ENCODE measurements at regions not wholly inside any gene's neighbourhood (a gene's known extent, or its start where the extent isn't known, plus 50 kb on each side); places are given as distances from the start of the nearest gene placed in this dataset.

DNA sequence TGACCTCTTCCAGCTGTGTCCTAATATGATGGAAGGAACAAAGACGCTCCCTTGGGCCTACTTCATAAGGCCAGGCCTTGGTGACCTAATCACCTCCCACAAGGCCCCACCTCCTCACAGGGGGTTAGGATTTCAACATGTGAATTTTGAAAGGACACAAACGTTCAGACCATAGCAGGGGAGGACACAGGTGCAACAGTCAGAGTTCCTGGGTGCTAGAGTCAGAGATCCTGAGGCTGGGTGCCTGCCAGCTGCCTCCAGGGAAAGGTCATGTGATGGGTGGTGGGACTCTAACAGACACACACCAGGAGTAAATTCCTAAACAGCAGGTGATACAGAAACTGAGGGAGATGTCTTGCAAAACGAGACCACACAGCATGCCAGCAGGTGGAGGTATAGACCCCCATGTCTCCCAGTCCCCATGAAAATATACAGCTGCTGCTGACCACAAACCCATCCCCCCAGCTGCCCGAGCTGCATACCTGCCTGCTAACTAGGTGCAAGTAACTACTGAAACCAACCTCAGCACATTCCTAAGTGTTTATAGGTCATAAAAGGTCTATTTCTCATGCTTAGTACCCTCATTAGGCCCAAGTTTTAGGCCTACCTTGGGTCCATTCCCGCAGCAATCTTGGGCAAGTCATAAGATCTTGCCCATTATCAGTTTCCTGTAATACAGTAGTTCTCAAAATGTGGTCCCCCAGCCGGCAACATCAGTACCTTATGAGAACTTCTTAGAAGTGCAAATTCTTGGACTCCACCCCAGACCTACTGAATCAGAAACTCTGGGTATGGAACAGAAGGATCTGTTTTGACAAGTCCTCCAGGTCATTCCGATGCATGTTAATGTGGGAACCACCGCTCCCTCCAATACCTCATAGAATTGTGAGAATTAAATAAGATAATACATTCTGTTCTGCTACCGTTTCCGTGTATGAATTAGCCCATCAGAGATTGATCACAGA is 245.3 kb downstream of the ENC1 start (continued):
- no peak for TF ChIP-seq GABPA (IDR thresholded peaks at IDR 0.05; ENCODE audit: borderline replicate concordance, insufficient read depth, low read length)
- TF ChIP-seq, protein P1, sequence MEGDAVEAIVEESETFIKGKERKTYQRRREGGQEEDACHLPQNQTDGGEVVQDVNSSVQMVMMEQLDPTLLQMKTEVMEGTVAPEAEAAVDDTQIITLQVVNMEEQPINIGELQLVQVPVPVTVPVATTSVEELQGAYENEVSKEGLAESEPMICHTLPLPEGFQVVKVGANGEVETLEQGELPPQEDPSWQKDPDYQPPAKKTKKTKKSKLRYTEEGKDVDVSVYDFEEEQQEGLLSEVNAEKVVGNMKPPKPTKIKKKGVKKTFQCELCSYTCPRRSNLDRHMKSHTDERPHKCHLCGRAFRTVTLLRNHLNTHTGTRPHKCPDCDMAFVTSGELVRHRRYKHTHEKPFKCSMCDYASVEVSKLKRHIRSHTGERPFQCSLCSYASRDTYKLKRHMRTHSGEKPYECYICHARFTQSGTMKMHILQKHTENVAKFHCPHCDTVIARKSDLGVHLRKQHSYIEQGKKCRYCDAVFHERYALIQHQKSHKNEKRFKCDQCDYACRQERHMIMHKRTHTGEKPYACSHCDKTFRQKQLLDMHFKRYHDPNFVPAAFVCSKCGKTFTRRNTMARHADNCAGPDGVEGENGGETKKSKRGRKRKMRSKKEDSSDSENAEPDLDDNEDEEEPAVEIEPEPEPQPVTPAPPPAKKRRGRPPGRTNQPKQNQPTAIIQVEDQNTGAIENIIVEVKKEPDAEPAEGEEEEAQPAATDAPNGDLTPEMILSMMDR (IDR thresholded peaks at IDR 0.05; ENCODE audit: control extremely low read depth in 1 of 3, insufficient read depth in 1 of 3, low read depth in 1 of 3, low read length in 3 of 3), result peak; percentile 35 to 51 (median 37)
- TF ChIP-seq SP1 (IDR thresholded peaks at IDR 0.05; ENCODE audit: low read depth, low read length), result peak; percentile 82
- TF ChIP-seq POLR2AphosphoS5 (IDR thresholded peaks at IDR 0.05; ENCODE audit: low read depth, low read length), result peak; percentile 97
- TF ChIP-seq, protein P2, sequence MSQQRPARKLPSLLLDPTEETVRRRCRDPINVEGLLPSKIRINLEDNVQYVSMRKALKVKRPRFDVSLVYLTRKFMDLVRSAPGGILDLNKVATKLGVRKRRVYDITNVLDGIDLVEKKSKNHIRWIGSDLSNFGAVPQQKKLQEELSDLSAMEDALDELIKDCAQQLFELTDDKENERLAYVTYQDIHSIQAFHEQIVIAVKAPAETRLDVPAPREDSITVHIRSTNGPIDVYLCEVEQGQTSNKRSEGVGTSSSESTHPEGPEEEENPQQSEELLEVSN (IDR thresholded peaks at IDR 0.05), result no peak
- TF ChIP-seq YY1 (IDR thresholded peaks at IDR 0.05; ENCODE audit: low read depth, low read length), result 0 out of 2 replicates have a peak, but pooled peaks have one; percentile 50
- TF ChIP-seq CREB1 (IDR thresholded peaks at IDR 0.05), result no peak
- no peak for TF ChIP-seq CHD1 (IDR thresholded peaks at IDR 0.05; ENCODE audit: low read depth, low read length)
- no peak for TF ChIP-seq BCL11A (IDR thresholded peaks at IDR 0.05; ENCODE audit: low read depth in 2 of 2, low read length in 2 of 2)
